LHCN-M2 (cell line): ENCODE measurements at regions not wholly inside any gene's neighbourhood (a gene's known extent, or its start where the extent isn't known, plus 50 kb on each side); places are given as distances from the start of the nearest gene placed in this dataset.

Source experiments
- DNase-seq: peaks from one replicate; pipeline ENCODE4 v3.0.0-alpha.2; 2012; ENCODE audit warnings: low read depth

DNA sequence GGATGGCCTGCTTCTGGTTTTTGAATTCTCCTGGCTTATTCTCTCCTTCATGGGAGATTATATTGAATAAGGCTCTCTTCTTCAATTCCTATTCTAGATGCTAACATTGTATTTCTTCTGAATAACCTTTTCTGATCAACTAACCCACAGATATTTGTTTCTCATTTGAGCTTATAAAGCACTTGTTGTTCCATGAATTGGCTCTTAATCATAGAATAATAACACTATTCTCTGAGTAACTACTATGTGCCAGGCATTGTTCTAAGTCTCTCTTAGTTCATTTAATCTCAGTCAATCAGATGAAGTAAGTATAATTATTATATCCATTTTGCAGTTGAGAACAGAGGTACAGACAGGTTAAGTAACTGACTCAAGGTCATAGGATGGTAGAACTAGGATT, 136.3 kb upstream of the MLIP start:
- DNase-seq, result no peak

DNA sequence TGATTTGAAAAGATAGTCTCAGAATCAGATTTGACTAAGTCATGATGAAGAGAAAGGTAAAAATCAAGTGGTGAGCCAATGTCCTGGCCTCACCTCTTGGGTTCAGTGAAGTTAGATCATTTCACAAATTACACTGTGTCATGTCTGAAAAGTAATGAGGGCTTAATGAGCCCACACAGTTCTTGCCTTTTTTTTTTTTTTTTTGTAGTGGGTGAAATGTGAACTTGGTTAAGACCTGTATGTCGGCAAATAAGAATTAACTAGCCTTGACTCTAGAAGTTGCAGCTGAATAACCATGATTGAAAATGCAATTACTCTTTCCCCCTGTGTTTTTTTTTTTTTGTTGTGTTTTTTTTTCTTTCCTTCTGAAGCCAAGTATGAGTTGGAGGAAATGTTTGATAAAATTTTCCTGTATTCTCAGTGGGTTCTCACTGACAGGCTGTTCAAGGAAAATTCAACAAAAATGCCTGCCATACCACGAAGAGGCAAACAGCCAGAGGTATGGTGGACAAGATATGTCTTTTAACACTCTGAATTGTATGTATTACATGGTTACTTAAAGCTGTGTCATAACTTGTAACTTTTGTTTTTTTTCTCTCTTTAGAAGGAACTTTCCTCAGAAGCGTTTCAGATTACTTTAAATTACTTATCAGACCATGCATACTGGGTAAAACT, 135.2 kb upstream of the MLIP start:
- no peak for DNase-seq

DNA sequence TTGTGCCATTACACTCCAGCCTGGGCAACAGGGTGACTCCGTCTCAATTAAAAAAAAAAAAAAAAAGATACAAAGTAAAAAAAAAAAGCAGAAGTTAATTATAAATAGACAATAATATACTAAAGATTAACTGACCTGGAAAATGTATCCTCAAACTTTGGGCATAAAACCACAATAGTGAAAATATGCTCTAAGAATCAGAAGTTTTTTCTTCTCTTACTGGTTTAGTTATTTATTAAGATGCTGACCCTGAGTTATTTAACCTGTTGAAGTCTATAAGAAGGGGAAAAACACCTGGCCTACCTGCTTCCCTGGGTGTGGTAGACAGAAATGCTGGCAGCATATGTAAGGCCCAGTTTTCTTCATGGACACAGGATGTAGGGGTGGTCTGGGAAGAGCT, 133.7 kb upstream of the MLIP start:
- no peak for DNase-seq

DNA sequence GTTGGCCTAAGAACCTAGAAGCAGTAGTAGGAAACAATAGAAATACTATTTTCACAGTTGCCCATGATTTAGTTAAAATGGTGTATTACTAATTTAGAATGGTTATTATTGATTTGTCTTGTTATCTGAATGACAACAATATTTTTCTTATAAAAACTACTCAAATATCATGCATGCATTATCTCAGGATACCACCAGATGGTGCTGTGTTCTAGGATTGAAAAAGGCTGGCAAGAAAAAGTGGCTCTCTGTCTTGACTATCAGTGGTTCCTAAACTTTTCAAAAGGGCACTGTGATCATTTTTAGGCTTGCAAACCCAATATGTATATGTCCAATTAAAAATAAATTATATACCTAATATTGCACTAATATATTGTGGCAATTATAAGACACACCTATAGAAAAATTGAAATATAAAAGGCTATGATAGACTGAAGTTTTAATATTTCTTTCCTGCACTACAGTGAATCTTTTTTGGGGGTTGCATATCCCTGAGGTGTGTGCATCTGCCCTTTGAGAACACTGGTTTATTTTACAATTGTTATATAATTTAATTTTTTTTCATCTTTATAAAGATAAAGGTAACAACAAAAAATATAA, 131.7 kb upstream of the MLIP start:
- peak; percentile 50 for DNase-seq

DNA sequence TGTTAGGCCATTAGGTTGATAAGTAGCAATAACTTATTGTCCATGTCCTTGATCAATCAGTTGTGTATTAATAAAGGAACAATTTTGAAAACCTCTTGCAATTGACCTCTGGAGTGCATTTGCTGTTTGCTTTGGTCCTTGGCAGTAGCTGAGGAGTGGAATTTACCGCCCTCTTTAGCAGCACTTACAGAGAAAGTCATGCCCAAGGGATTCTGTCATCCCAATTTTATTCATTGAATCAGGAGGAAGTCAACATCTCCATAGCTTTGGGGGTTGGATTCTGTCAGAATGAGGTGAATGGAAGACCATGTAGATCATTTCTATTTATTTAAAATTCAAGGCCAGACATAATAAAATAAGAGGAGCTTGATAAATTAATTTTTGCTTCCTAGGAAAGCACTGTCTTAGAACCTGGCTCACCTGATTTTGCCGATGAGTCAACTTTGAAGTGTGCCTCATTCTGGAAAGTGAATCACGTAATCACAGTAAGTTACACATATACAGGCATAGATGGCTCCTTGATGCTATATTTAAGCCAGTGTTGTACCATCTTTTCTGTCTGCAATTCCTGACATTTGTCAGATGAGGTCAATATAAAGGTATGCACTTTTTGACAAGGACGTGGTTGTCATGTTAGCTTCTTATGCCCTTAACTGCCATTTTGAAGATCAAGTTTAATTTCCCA, 128.7 kb upstream of the MLIP start:
- no peak for DNase-seq

DNA sequence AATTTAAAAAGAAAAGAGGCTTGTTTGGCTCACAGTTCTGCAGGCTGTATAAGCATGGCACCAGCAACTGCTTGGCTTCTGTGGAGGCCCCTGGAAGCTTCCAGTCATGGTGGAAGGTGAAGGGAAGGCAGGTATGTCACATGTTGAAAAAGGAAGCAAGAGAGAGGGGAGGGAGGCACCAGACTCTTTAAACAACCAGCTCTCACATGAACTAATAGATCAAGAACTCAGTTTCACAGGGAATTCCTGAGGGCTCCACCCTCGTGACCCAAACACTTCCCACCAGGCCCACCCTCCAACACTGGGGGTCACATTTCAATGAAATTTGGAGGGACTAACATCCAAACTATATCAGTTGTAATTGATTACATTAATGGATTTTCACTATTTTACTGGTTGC, 127.9 kb upstream of the MLIP start:
- no peak for DNase-seq

DNA sequence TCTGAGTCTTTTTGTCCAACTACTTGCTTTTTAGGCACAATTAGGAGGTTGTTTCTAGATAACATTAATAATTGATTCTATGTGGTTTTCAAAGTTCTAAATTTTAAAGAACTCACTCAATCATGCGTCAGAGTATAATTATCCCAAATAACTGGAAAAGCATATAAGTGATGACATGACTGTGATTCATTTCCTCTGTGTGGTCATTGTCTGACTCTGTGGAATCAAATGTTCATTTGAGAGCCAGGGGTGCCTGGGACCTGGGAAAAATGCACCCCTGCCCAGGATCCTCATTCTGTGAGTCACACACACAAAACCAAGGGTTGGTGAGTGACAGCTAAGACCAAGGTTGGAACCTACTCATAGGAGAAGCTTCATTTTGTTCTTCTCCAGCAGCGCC, 127.1 kb upstream of the MLIP start:
- peak; percentile 97 for DNase-seq

DNA sequence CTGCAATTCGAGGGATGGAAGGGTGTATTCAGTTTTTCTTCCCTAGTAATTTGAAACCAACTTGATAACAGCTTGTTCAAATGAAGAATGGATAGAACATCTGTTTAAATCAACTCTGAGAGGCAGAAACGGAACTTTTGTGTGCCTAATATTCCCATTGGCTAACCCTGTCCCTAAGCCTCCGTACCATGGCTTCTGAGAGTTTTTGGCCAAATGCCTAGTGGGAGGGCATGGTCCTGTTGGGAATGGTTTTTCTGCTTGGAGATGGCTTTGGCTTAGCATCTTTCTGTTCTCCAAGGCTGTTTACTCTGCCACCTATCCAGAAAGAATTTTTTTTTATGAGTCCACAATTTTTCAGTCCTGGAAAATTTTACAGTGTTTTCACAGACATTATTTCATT, 126.7 kb upstream of the MLIP start:
- peak; percentile 82 for DNase-seq

DNA sequence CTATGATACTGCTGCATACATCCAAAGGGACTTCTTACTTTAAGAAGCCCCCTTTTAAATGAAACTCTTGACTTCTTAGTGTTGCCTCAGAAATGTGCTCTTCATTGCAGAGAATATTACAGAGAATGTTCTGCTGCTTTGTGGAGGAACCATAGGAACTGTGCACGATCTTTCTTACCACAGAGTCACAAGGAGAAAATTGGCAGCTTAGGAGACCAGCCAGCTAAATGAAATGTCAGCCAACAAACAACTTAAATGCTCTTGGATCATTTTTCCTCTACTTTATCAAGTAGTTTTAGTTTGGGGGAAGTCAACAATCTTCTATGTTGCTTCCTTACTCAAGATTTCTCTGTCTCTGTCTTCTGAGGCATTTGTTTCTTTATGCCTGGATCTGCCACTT, 125.9 kb upstream of the MLIP start:
- DNase-seq, result no peak

DNA sequence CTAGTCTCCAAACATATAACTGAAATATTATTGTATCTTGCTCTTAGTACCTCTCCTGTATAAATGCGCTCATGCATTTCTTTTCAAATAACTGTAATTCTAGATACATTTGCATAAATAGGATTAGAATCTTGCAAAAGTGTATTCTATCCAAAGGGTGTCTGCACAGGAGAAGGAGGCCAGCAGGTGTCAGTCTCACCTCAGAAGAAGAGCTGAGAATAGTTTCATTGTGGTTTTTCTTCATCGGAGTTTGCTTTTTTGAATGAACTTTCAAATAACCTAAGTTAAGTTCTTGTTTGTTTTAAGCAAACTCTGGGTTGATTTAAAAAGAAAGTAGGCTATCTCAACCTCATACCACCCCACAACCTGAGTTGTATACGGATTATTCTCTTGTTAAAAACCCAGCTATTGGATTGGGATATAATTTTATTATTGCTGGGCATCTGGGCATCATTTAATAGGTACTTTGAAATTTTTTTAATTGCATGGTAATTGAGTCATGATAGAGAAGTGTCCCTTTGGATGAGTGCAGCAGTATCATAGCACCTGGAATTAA, 125.0 kb upstream of the MLIP start:
- peak; percentile 79 for DNase-seq

DNA sequence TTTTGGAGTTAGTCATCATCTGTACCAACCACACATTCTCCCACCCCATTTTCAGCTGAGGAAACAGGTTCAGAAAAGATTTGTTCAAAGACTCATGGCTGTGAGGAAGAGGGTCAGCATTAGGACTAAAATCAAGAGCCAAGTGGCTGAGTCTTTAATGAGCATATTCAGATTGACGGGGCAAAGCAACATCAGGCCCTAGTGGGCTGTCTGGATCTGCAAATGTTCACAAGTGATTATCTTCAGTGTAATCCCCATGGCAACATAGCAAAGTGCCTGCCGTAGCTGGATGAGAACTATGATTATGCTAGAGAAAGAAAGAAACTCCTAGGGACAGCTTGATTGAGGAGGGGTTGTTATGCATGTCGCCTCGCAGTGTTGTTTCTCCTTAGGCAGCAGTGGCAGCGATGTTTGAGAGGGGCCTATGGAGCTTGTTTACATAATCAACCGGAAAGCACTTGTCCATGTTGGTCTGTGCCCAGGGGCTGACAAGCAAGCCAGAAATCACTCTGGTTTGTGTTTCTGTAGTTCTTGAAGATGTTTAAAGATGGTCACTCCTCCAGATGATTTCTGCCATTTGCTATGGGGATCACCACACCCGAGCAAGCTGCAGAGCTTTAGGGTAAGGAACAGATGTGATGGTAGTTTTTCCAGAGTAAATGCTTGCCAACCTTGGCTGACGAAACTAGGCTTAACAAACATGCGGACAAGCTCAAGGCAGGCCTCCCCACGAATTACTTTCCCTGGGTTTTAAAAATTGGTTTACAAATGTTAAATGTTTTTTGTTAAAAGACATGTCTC, 124.3 kb upstream of the MLIP start:
- DNase-seq, result peak; percentile 41

DNA sequence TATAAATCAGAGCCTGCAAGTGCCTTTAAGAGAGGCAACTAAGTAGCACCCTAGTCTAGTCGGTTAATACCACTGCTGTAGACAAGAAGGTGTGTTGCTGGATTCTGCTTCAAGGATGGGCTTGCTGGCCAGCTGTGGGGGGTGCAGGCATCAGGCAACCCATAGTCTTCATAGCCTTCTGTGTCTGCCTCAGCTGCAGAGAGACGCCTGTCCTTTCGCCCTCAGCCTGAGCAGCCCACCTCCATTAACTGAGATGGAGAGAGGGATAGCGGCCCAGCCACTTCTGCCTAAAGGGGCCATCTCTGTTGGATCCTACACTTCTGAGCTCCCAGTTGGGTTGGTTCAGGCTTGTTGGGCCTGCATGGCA, 123.7 kb upstream of the MLIP start:
- no peak for DNase-seq

DNA sequence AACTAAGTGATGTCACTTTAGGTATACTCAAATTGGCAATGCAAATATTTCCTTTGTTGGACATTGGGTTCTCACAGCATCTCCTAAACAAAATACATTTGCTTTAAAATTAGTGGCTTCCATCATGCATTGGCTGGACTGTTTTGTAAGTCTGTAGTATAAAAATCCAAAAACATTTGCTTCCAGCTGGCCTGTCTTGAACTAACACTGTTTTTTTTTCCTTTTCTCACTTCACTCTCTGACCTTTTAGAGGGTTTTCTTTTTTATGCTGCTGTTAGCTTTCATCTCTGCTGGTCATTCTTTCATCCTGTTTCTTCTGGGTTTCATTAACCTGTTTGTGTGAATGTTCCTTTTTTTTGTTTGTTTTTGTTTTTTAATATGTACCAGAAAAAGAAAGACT, 121.7 kb upstream of the MLIP start:
- DNase-seq, result no peak

DNA sequence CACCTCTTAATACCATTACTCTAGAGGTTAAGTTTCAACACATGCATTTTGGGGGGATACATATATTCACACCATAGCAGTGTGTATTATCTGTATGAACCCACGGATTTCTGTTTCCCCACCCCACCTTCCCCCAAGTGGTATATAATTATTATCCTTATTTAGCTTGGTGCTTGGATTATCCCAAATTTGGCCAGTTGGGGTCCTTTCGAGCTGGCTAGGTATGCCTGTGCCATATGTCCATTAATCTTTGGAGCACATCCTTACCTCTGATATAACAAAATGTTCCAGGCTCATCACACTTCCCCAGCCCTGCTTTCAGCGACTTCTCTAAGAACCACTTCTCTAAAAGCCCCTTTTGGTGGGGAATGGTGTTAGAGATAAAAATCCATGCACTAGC, 118.7 kb upstream of the MLIP start:
- no peak for DNase-seq

DNA sequence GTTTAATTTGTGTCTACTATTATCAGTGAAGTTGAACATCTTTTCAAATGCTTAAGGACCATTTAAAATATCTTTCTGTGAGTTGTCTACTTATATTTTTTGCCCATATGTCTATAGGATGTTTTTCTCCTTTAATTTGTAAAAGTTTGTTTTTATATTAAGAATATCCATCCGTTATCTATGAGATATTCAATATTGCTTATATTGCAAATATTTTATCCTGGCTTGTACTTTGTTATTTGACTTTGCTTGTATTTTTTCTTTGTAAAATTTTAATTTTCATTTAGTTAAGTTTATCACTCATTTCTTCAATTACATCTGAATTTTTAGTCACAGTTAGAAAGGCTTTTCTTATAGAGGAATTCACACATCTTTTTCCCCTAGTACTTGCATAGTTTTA, 117.0 kb upstream of the MLIP start:
- DNase-seq, result no peak

DNA sequence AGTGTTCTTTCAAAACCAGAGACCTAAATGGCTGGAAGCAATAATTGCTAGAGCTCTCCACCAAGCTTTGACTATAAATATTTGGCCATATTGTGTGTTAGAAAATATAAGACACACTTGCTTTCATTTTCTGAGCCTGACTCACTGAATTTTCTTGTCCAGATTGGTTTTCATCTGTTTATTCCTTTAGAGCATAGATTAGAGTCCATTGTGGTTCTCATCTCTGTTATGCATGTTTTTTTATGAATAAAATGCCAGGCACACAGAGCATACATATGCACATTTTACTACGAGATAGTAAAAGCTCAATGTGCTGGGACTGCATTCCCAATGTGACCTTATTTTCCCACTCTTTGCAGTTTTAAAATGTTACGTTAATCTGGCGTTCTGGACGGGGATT, 115.3 kb upstream of the MLIP start:
- DNase-seq, result no peak

DNA sequence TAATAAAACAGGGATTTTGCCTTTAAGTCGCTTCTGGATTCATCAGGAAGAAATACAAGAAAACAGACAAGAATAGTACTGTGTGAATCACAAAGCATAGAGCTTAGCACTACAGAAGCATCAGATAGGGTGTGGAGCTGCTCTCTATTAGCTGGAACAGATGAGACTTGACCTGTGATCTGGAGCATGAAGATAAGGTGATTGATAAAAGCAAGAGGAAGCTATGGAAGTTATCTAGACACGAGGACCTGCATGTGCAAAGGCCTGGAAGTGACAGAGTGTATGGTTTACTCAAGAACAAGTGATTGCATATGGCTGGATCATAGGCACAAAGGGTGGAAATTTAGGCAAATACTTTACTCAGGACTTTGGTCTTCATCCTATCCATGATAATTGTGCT, 112.9 kb upstream of the MLIP start:
- DNase-seq, result no peak

DNA sequence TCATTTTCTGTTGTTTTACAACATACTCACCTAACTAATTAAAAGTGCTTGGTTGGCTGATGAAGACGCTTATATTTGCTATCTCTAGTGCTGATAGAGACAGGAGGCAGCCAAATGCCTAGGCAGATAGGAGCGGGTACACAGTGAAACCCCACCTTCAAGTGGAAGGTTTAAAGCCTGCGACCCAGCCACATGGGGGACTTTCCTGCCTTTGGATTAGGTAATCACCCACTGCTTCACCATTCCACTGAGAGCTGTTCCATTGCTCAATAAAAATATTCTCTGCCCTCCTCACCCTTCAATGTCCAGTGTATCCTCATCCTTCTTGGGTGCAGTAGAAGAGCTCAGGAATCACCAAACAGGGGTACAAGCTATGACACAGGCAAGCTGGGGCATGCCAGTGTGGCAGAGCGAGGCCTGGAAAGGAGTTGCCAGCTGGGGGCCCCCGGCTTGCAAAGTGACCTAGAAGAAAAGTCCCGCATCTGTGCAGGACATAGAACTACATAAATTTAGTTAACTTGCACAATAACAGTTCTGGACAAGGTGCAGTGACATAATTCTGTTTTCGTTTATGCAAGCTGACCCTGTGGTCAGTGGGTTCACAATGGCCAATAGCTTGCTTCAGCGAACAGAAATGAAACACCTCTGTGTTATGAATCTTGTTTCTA, 112.0 kb upstream of the MLIP start:
- no peak for DNase-seq

DNA sequence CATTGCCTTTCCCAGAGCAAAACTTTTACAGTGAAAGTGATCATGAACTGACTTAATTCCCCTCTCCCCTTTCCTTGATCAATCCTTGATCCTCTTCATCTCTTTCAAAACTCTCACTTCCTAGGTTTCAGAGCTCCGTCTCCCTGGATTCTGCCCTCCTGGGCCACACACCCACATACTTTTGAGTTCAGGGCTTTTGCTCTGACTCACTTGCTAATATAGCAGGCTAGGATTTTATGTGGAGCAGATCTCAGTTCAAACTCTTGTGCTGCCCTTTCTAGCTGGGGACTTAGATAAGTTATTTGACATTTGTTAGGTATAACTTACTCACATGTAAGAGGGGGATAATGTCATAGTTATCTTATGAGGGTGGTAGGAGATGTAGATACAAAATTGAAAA, 109.1 kb upstream of the MLIP start:
- DNase-seq, result no peak

DNA sequence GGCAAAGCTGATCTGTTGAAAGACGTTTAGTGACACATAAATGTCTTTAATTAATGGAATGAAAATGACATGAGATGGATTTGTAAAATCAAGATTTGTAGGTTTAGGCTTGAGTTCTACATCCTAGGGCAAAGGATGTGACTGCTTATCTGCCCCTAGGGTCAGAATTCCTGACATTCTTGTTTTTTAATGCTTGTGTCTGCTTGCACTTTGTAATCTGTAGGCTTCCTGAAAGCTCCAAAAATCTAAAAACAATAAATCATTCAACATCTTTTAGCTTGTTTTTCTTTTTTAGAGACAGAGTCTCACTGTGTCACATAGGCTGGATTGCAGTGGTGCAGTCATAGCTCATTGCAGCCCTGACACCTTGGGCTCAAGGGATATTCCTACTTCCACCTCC, 107.9 kb upstream of the MLIP start:
- no peak for DNase-seq

DNA sequence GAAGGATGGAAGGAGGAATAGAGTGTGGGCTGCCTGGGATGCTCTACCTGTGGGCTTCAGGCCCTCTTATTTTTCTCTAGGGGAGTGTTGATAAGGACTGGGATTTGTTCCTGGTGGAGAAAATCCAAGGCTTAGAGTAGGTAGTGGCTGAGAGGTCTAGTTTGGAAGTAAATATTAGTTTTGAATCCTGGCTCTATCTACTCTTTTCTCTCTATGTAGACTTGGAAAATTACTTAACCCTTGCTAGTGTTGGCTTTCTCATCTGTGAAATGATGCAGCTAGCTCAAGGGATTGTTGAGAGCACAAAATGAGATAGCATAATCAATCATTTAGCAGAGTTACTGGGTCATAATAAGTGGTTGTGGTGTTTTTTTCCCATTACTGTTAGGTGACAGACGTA, 102.7 kb upstream of the MLIP start:
- no peak for DNase-seq
